ENCODE measurements at regions not wholly inside any gene's neighbourhood (a gene's known extent, or its start where the extent isn't known, plus 50 kb on each side); places are given as distances from the start of the nearest gene placed in this dataset.

- no peak for TF ChIP-seq CTCF (IDR thresholded peaks at IDR 0.05; ENCODE audit: borderline replicate concordance, extremely low read depth, low read length, poor library complexity, severe bottlenecking)
- peak; percentile 56 for TF ChIP-seq EZH2 (IDR thresholded peaks at IDR 0.05; ENCODE audit: borderline replicate concordance, low read depth, low read length, severe bottlenecking)
Observed at GRCh38 chr4:180059216-180059881, 2183.9 kb upstream of the TENM3 start.
